Psoas muscle (tissue), 7 donors: ENCODE measurements at regions not wholly inside any gene's neighbourhood (a gene's known extent, or its start where the extent isn't known, plus 50 kb on each side); places are given as distances from the start of the nearest gene placed in this dataset.

Experiments
- ATAC-seq, 4 donors: fragments of 200-7000 bp; cut with Tn5 transposase; one replicate each; pipeline ENCODE4 v1.9.1; 2020; ENCODE audit warnings: moderate library complexity in 3 of 4, mild to moderate bottlenecking in 2 of 4
- DNase-seq, 2 donors: peaks; one replicate each; pipeline ENCODE4 v3.0.0-alpha.2; 2020
- H3K27ac ChIP-seq: fragments of 200-600 bp; one replicate; pipeline ENCODE4 v1.8.0; 2022
- H3K27me3 ChIP-seq, 3 donors: fragments of 200-600 bp in 1 of 3; one replicate each; pipeline versions ENCODE4 v1.6.1 to v1.8.0; 2013 to 2022; ENCODE audit warnings: low read length in 2 of 3, mild to moderate bottlenecking in 2 of 3, moderate library complexity in 1 of 3; ENCODE audit not compliant: insufficient read depth in 3 of 3
- H3K36me3 ChIP-seq, 2 donors: fragments of 200-600 bp in 1 of 2; one replicate each; pipeline versions ENCODE4 v1.6.1 to v1.8.0; 2013 to 2022; ENCODE audit warnings: low read depth in 1 of 2, mild to moderate bottlenecking in 1 of 2, moderate library complexity in 1 of 2; ENCODE audit not compliant: insufficient read depth in 1 of 2
- H3K4me1 ChIP-seq: fragments of 200-600 bp; one replicate; pipeline ENCODE4 v1.8.0; 2022
- H3K4me3 ChIP-seq: fragments of 200-600 bp; one replicate; pipeline ENCODE4 v1.8.0; 2022; ENCODE audit warnings: mild to moderate bottlenecking
- H3K9me3 ChIP-seq: fragments of 200-600 bp; one replicate; pipeline ENCODE4 v1.8.0; 2022
- WGBS, 3 donors: extraction: QIAGEN DNeasy Blood & Tissue Kit; methylation state at CpG; one replicate each; pipeline versions ENCODE4 v1.1.6 to v1.1.7; 2013; 5-methylcytosine and 5-hydroxymethylcytosine counted together
- intact Hi-C, 2 donors: fragments of 100-400 bp; cut with DNase I; formaldehyde crosslinking; loops; one replicate each; pipeline versions ENCODE4 v1.11.0 to v1.14.2; 2022
- TF ChIP-seq, protein P1 (sequence below): fragments of 200-600 bp; IDR thresholded peaks from one replicate; pipeline ENCODE4 v1.8.0; 2022; ENCODE audit warnings: antibody characterized with exemption
- donor health status: healthy with polysubstance abuse.
- donor health status: DM: no; HTN: no; CAD: no; lungs with moderate emphysema.
- donor health status: Bipolar disorder and iron deficiency.
- donor health status: healthy.
- donor health status: DM: yes; HTN: yes; CAD: no.
- donor health status: DM: no; HTN: no; CAD: no.
- donor health status: DM: yes; HTN: yes; CAD: no.

DNA sequence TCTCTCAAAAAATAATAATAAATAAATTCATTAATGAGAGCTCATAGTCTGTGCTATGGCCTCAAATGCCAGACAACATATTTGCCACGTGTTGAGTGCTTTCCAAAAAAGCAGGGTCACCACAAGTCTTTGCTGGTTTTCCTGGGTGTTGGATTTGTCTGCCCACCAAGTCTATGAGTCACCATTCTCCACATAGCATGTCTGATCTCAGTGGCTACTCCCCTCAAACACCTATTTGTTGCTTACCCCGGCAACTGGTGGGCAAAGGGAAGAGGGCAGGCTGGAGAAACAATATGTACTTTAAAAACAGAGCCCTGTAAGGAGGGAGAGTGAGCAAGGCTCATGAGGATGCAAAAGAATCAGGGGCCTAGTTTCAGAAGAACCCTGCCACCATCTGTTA is 120.0 kb upstream of the ARRDC4 start:
- intact Hi-C loops = no loop called here
- Histone ChIP-seq H3K27me3 (no peaks in the 10 kb centered on the region), H3K9me3 (no peaks in the 10 kb centered on the region), H3K27ac (no peak overlapping the region), H3K36me3 (no peaks in the 10 kb centered on the region), H3K4me1 (no peaks in the 10 kb centered on the region), H3K4me3 (no peak overlapping the region)
- TF ChIP-seq, protein P1, sequence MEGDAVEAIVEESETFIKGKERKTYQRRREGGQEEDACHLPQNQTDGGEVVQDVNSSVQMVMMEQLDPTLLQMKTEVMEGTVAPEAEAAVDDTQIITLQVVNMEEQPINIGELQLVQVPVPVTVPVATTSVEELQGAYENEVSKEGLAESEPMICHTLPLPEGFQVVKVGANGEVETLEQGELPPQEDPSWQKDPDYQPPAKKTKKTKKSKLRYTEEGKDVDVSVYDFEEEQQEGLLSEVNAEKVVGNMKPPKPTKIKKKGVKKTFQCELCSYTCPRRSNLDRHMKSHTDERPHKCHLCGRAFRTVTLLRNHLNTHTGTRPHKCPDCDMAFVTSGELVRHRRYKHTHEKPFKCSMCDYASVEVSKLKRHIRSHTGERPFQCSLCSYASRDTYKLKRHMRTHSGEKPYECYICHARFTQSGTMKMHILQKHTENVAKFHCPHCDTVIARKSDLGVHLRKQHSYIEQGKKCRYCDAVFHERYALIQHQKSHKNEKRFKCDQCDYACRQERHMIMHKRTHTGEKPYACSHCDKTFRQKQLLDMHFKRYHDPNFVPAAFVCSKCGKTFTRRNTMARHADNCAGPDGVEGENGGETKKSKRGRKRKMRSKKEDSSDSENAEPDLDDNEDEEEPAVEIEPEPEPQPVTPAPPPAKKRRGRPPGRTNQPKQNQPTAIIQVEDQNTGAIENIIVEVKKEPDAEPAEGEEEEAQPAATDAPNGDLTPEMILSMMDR = no peak
- ATAC-seq (no peak), DNase-seq (no peak)
- 41 to 71% (median 70%) methylated on average over 2 of the region's 2 CpGs for WGBS, 3 donors

GRCh38 chr15:97841558-97841957 is 118.9 kb upstream of the ARRDC4 start:
- intact Hi-C loops = no loop called here
- ATAC-seq (no peak), DNase-seq (no peak)
- no peak overlapping the region for H3K4me3 ChIP-seq
- WGBS, 3 donors = 90 to 95% (median 92%) methylated on average over 3 of the region's 3 CpGs
- H3K4me1 ChIP-seq = no peaks in the 10 kb centered on the region
- no peaks in the 10 kb centered on the region for H3K36me3 ChIP-seq
- no peaks in the 10 kb centered on the region for H3K9me3 ChIP-seq
- no peaks in the 10 kb centered on the region for H3K27me3 ChIP-seq
- TF ChIP-seq, protein P1 = no peak
- H3K27ac ChIP-seq = no peak overlapping the region

DNA sequence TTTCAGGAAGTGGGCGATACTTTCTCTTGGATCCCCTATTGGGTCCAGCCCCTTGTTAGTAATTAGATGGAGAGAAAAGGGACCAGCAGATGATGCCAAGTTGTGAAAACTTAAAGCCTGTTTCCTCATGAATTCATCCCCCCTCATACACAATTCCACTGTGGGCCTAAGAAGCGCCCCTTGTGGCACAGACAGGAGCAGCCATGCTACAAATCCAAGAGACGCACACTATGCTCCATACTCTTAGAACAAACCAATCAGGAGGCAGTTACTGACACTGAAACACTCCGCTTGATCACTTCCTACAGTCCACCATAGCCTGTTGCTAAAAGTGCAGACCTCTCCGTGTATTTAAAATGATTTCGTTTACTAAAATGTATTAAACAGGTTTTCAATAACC is 111.3 kb upstream of the ARRDC4 start:
- no peak for ATAC-seq
- Histone ChIP-seq H3K27ac (no peak overlapping the region), H3K27me3 (no peaks in the 10 kb centered on the region), H3K4me3 (no peak overlapping the region), H3K36me3 (no peaks in the 10 kb centered on the region), H3K4me1 (no peaks in the 10 kb centered on the region), H3K9me3 (no peaks in the 10 kb centered on the region)
- intact Hi-C loops = no loop called here
- DNase-seq = no peak
- TF ChIP-seq, protein P1 = no peak
- WGBS, 3 donors = 84 to 85% (median 85%) methylated on average over 6 of the region's 6 CpGs

- TF ChIP-seq, protein P1 = no peak
- WGBS, 3 donors = 60 to 70% (median 63%) methylated on average over 2 of the region's 2 CpGs
- H3K4me1 ChIP-seq = no peaks in the 10 kb centered on the region
- intact Hi-C loops = no loop called here
- no peak overlapping the region for H3K4me3 ChIP-seq
- no peaks in the 10 kb centered on the region for H3K36me3 ChIP-seq
- H3K27ac ChIP-seq = no peak overlapping the region
- ATAC-seq (no peak), DNase-seq (no peak)
- H3K9me3 ChIP-seq = peaks cover 3% of the 10 kb centered on the region
- H3K27me3 ChIP-seq = no peaks in the 10 kb centered on the region
These were observed 102.2 kb upstream of the ARRDC4 start for GRCh38 chr15:97858296-97858695.

- H3K4me1 ChIP-seq = no peaks in the 10 kb centered on the region
- no peaks in the 10 kb centered on the region for H3K9me3 ChIP-seq
- 55 to 57% (median 56%) methylated on average over 2 of the region's 2 CpGs for WGBS, 3 donors
- ATAC-seq = no peak
- TF ChIP-seq, protein P1 = no peak
- no peaks in the 10 kb centered on the region for H3K36me3 ChIP-seq
- no peaks in the 10 kb centered on the region for H3K27me3 ChIP-seq
- intact Hi-C loops = no loop called here
- no peak overlapping the region for H3K27ac ChIP-seq
- H3K4me3 ChIP-seq = no peak overlapping the region
- DNase-seq = no peak
These were observed 98.8 kb upstream of the ARRDC4 start for GRCh38 chr15:97861529-97862260.
